Liver (tissue), 8 donors: ENCODE measurements at regions not wholly inside any gene's neighbourhood (a gene's known extent, or its start where the extent isn't known, plus 50 kb on each side); places are given as distances from the start of the nearest gene placed in this dataset.

Experiments
- DNase-seq: peaks from one replicate; pipeline ENCODE4 v3.0.0-alpha.2; 2017; ENCODE audit warnings: low spot score
- H3K27ac ChIP-seq, 2 donors: one replicate each; pipeline ENCODE4 v1.7.0; 2013; ENCODE audit warnings: inconsistent platforms in 2 of 2, low read length in 2 of 2, control low read depth in 1 of 2, low read depth in 1 of 2, mild to moderate bottlenecking in 1 of 2
- H3K27me3 ChIP-seq, 4 donors: one replicate each; pipeline versions ENCODE4 v1.6.1 to v1.7.0; 2013; ENCODE audit warnings: low read length in 3 of 4, inconsistent platforms in 1 of 4, mild to moderate bottlenecking in 1 of 4, moderate library complexity in 1 of 4; ENCODE audit not compliant: control insufficient read depth in 4 of 4, insufficient read depth in 4 of 4
- H3K36me3 ChIP-seq, 4 donors: one replicate each; pipeline versions ENCODE4 v1.6.1 to v1.7.0; 2013; ENCODE audit warnings: low read length in 3 of 4, mild to moderate bottlenecking in 3 of 4, low read depth in 1 of 4, moderate library complexity in 1 of 4; ENCODE audit not compliant: control insufficient read depth in 4 of 4, insufficient read depth in 3 of 4
- H3K4me1 ChIP-seq, 4 donors: one replicate each; pipeline versions ENCODE4 v1.6.1 to v1.7.0; 2013; ENCODE audit warnings: low read length in 3 of 4, mild to moderate bottlenecking in 3 of 4, moderate library complexity in 1 of 4; ENCODE audit not compliant: control insufficient read depth in 4 of 4, insufficient read depth in 4 of 4
- H3K4me3 ChIP-seq, 3 donors: one replicate each; pipeline versions ENCODE4 v1.6.1 to v1.7.0; 2013; ENCODE audit warnings: low read length in 3 of 3, control low read depth in 1 of 3, low read depth in 1 of 3, mild to moderate bottlenecking in 1 of 3
- H3K9ac ChIP-seq, 2 donors: one replicate each; pipeline ENCODE4 v1.7.0; 2013; ENCODE audit warnings: low read length in 2 of 2, mild to moderate bottlenecking in 2 of 2, moderate library complexity in 2 of 2, control low read depth in 1 of 2, low read depth in 1 of 2
- H3K9me3 ChIP-seq, 4 donors: one replicate each; pipeline versions ENCODE4 v1.6.1 to v1.7.0; 2013; ENCODE audit warnings: low read length in 3 of 4; ENCODE audit not compliant: control insufficient read depth in 4 of 4
- ATF3 ChIP-seq: IDR thresholded peaks from 2 replicates; pipeline ENCODE4 v1.6.1; 2016; ENCODE audit warnings: antibody characterized with exemption
- EGR1 ChIP-seq, 2 donors: IDR thresholded peaks; 2 replicates each; pipeline ENCODE4 v1.6.1; 2016 to 2018; ENCODE audit warnings: antibody characterized with exemption in 2 of 2, low read depth in 2 of 2
- FOXA1 ChIP-seq: IDR thresholded peaks from 2 replicates; pipeline ENCODE4 v1.6.1; 2016; ENCODE audit warnings: antibody characterized with exemption
- FOXA2 ChIP-seq: IDR thresholded peaks from 2 replicates; pipeline ENCODE4 v1.6.1; 2016; ENCODE audit warnings: antibody characterized with exemption
- HNF4G ChIP-seq: IDR thresholded peaks from 2 replicates; pipeline ENCODE4 v1.6.1; 2016; ENCODE audit warnings: antibody characterized with exemption
- NR2F2 ChIP-seq: IDR thresholded peaks from 2 replicates; pipeline ENCODE4 v1.6.1; 2016; ENCODE audit warnings: antibody characterized with exemption
- RXRA ChIP-seq, 2 donors: IDR thresholded peaks; 2 replicates each; pipeline ENCODE4 v1.6.1; 2017 to 2018; ENCODE audit warnings: antibody characterized with exemption in 2 of 2, mild to moderate bottlenecking in 1 of 2
- SP1 ChIP-seq: IDR thresholded peaks from 2 replicates; pipeline ENCODE4 v1.6.1; 2018; ENCODE audit warnings: antibody characterized with exemption, mild to moderate bottlenecking
- TAF1 ChIP-seq: conservative IDR thresholded peaks from 2 replicates; pipeline ENCODE4 v1.6.1; 2016; ENCODE audit warnings: antibody characterized with exemption, mild to moderate bottlenecking
- YY1 ChIP-seq: IDR thresholded peaks from 2 replicates; pipeline ENCODE4 v1.6.1; 2016; ENCODE audit warnings: antibody characterized with exemption, mild to moderate bottlenecking
- WGBS: extraction: QIAGEN DNeasy Blood & Tissue Kit; methylation state at CpG from one replicate; pipeline ENCODE4 v1.1.7; 2013; 5-methylcytosine and 5-hydroxymethylcytosine counted together
- TF ChIP-seq, protein P1 (sequence below): IDR thresholded peaks from 2 replicates; pipeline ENCODE4 v1.6.1; 2016; ENCODE audit warnings: antibody characterized with exemption, mild to moderate bottlenecking
- TF ChIP-seq, protein P2 (sequence below): IDR thresholded peaks from 2 replicates; pipeline ENCODE4 v1.6.1; 2016; ENCODE audit warnings: antibody characterized with exemption
- TF ChIP-seq, protein P3 (sequence below): fragments of 150-350 bp; IDR thresholded peaks from 2 replicates; pipeline ENCODE4 v1.5.1; 2017; ENCODE audit warnings: improper control_type of control experiment, low read depth, low read length; ENCODE audit not compliant: missing input control
- donor health status: healthy.
- donor health status: healthy.
- donor health status: healthy.
- donor health status: healthy.
- donor health status: healthy.

GRCh38 chr3:55332176-55332575 is 154.9 kb downstream of the WNT5A start:
- WGBS: 83% methylated on average over 8 of the region's 8 CpGs
- Histone ChIP-seq H3K27me3 (peaks cover 0 to 4% (median 0%) of the 10 kb centered on the region in 4 donors), H3K36me3 (no peaks in the 10 kb centered on the region), H3K9me3 (no peaks in the 10 kb centered on the region), H3K9ac (no peak overlapping the region), H3K27ac (no peak overlapping the region), H3K4me3 (no peak overlapping the region), H3K4me1 (no peaks in the 10 kb centered on the region)
- no peak for DNase-seq
- TF ChIP-seq, protein P1, sequence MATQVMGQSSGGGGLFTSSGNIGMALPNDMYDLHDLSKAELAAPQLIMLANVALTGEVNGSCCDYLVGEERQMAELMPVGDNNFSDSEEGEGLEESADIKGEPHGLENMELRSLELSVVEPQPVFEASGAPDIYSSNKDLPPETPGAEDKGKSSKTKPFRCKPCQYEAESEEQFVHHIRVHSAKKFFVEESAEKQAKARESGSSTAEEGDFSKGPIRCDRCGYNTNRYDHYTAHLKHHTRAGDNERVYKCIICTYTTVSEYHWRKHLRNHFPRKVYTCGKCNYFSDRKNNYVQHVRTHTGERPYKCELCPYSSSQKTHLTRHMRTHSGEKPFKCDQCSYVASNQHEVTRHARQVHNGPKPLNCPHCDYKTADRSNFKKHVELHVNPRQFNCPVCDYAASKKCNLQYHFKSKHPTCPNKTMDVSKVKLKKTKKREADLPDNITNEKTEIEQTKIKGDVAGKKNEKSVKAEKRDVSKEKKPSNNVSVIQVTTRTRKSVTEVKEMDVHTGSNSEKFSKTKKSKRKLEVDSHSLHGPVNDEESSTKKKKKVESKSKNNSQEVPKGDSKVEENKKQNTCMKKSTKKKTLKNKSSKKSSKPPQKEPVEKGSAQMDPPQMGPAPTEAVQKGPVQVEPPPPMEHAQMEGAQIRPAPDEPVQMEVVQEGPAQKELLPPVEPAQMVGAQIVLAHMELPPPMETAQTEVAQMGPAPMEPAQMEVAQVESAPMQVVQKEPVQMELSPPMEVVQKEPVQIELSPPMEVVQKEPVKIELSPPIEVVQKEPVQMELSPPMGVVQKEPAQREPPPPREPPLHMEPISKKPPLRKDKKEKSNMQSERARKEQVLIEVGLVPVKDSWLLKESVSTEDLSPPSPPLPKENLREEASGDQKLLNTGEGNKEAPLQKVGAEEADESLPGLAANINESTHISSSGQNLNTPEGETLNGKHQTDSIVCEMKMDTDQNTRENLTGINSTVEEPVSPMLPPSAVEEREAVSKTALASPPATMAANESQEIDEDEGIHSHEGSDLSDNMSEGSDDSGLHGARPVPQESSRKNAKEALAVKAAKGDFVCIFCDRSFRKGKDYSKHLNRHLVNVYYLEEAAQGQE: no peak
- TF ChIP-seq TAF1: no peak
- no peak for TF ChIP-seq RXRA (IDR thresholded peaks at IDR 0.05)
- no peak for TF ChIP-seq ATF3
- no peak for TF ChIP-seq NR2F2
- TF ChIP-seq YY1: no peak
- TF ChIP-seq, protein P2, sequence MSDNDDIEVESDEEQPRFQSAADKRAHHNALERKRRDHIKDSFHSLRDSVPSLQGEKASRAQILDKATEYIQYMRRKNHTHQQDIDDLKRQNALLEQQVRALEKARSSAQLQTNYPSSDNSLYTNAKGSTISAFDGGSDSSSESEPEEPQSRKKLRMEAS: no peak
- TF ChIP-seq SP1: no peak
- no peak for TF ChIP-seq FOXA1
- TF ChIP-seq FOXA2: no peak
- TF ChIP-seq, protein P3, sequence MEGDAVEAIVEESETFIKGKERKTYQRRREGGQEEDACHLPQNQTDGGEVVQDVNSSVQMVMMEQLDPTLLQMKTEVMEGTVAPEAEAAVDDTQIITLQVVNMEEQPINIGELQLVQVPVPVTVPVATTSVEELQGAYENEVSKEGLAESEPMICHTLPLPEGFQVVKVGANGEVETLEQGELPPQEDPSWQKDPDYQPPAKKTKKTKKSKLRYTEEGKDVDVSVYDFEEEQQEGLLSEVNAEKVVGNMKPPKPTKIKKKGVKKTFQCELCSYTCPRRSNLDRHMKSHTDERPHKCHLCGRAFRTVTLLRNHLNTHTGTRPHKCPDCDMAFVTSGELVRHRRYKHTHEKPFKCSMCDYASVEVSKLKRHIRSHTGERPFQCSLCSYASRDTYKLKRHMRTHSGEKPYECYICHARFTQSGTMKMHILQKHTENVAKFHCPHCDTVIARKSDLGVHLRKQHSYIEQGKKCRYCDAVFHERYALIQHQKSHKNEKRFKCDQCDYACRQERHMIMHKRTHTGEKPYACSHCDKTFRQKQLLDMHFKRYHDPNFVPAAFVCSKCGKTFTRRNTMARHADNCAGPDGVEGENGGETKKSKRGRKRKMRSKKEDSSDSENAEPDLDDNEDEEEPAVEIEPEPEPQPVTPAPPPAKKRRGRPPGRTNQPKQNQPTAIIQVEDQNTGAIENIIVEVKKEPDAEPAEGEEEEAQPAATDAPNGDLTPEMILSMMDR: no peak

- TF ChIP-seq NR2F2: no peak
- no peak for TF ChIP-seq EGR1 (IDR thresholded peaks at IDR 0.05; ENCODE audit: low read depth in 2 of 2)
- no peak for TF ChIP-seq FOXA2
- TF ChIP-seq HNF4G: no peak
- TF ChIP-seq, protein P1: no peak
- Histone ChIP-seq H3K4me1 (no peaks in the 10 kb centered on the region), H3K36me3 (no peaks in the 10 kb centered on the region), H3K9me3 (no peaks in the 10 kb centered on the region), H3K27ac (no peak overlapping the region), H3K4me3 (no peak overlapping the region), H3K27me3 (peaks cover 0 to under 1% (median 0%) of the 10 kb centered on the region in 4 donors), H3K9ac (no peak overlapping the region)
- 80% methylated on average over 2 of the region's 2 CpGs for WGBS
- DNase-seq: no peak
These were observed 155.6 kb downstream of the WNT5A start for GRCh38 chr3:55331524-55331923.
